NCI-H524 treated with DMSO at 0.1 percent for 48 hours (cell line): ENCODE measurements at regions not wholly inside any gene's neighbourhood (a gene's known extent, or its start where the extent isn't known, plus 50 kb on each side); places are given as distances from the start of the nearest gene placed in this dataset.

Source experiments
- DNase-seq: peaks from one replicate; lab custom pipeline; 2025; lab: John Stamatoyannopoulos, UW

DNA sequence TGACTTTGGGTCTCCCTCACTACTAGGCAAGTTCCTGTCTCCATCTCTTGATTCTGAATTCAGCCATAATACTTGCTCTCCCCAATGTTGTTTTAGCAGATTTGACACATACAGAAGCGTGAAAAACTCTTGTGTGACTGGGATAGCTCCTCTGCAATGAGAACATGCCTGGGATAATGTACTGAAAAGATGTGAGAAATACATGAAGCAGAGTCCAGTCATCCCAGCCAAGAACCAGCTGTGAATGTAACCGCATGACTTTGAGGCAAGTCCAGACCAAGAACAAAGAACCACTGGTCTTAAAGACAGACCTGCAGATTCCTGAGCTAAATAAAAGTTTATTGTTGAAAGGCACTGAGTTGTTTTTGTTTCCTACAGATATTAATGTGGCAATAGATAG lies 135.0 kb downstream of the NMUR2 start:
- DNase-seq: no peak

- DNase-seq: no peak
Measured at GRCh38 chr5:152269533-152269932, 135.5 kb downstream of the NMUR2 start.

GRCh38 chr5:152264645-152265254 lies 140.3 kb downstream of the NMUR2 start:
- DNase-seq: no peak

- DNase-seq: no peak
Measured at GRCh38 chr5:152262667-152263066, 142.4 kb downstream of the NMUR2 start.

GRCh38 chr5:152260940-152261339 lies 144.1 kb downstream of the NMUR2 start:
- DNase-seq: no peak

GRCh38 chr5:152259702-152260101 lies 145.4 kb downstream of the NMUR2 start:
- no peak for DNase-seq

GRCh38 chr5:152256580-152256979 lies 148.5 kb downstream of the NMUR2 start:
- DNase-seq: no peak

DNA sequence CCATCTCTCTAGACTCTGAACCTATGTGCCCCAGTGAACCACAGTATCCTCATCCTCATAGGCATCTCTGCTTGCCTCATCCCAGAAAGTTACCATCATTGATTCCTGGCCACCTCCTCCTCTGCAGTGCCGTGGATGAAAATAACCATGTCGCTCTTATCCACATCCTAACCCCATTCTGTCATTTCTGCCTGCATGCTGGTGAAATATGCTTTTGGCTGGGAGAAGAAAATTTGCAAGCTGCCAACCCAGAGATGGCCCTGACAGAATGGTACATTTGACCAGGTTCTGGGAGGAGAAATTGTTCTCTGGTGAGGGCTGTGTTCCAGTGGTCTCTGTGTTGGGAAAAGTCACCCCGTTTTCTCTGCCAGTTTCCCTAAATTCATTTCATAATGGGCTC lies 149.7 kb downstream of the NMUR2 start:
- no peak for DNase-seq

DNA sequence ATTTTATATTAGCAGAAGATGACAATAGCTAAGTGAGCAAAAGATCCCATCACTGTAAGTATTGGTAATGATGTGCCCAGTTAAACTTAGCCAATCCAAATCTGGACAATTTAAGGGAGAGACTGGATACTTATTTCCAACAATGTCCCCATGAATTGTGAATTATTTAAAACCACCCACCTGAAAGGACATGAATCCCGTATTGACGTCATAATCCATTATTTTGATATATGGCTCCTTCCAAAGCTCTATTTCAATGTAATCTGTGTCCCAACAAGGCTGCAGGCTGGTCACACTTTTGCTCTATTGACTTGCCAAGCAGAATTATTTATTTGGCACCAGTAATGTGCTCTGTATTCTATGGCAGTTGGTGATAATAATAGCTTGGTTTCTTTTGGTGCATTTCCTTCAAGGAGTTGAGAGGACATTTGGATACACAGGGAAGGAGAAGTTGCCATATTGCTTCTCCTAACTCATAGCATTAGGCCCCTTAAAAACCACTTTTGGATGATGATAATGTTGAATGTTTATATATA lies 157.2 kb downstream of the NMUR2 start:
- DNase-seq: no peak

GRCh38 chr5:152246401-152246800 lies 158.7 kb downstream of the NMUR2 start:
- DNase-seq: no peak

DNA sequence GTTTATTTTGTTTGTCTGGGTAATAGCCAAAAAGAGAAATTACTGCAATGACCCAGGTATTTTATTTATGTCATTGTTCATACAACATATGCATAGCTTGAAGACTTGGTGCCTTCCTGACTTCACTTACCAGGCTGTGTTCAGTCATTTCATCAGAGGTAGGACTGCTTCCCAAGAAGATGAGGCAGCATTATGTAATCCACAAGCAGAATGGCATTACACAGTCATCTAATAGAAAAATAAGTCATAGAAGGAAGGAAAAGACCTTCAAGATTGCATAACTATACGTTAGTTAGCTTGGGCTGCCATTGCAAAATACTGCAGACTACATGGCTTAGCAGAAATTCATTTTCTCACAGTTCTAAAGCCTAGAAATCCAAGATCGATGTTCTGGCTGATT lies 167.5 kb downstream of the NMUR2 start:
- no peak for DNase-seq

DNA sequence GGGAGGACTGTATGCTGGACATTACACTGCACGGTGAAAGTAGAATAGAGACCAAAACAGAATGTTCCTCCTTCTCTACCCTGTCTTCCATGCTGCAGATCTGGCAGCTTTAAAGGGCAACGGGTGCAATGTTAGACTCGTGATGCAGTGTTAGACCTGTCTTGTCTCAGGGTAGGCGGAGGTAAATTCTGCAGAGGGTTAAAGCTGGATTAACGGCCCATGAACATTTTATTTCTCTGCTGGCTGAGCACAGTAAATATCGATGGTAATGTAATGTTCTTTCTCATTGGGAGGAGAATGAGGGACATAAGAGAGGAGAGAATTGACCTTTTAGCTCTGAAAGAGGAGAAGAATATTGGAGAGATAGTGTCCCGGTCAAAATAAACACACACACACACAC lies 178.9 kb downstream of the NMUR2 start:
- no peak for DNase-seq

DNA sequence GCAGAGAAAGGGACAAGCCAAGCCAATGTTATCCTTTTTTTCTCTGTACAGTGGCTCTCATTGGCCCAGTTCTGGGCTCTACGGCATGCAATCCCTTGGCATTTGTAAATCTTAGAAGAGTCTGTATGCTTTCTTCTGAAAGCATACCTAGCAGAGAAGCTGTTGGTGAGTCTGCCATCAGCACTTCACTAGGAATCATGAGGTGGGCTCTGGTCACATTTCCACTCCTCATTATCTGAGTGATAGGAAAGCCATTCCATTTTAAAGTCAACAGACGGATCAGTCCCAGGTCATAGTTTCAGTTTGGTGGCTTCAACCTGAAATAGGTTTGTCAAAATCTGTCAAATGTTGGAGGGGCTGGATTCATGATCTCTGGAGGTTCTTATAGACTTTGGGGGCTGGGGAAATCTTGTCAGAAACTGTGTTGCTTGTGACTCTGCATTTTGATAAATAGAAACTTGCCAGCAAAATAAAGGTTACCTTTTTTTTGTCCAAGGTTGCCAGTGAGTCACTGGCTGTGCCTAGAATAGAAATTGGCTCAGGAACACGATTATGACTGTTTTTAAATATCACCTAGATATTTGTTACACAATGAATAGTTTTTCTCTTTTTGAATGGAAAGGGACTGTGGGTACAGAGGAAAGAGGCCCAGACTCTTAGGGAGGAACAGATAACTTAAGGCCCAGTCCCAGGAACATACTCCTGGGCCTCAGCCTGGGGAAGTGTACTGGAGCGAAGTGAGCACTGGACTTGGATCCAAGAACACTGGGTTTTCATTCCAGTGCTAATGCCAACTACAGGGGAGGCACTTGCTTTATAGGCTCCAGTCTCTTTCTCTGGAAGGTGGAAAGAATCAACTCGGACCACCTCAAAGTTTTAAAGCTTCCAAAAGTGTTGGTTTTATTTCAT lies 183.1 kb downstream of the NMUR2 start:
- DNase-seq: no peak

DNA sequence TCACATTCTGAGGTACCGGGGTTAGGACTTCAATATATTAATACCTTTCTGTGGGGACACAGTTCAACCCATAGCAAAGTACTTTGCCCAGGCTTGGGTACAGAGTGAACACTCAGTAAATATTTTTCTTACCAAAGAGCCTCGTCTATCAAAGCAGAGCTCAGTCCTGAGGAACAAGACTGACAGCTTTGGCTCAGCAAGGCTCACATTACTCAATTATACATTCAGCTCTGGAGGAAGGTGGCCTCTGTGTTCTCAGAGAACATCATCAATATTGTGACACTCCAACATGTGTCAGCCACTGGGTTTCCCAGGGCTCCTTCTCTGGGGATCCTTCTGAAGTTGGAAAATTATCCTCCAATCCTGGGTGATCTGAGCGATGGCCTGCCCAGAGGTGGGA lies 186.4 kb downstream of the NMUR2 start:
- DNase-seq: no peak

GRCh38 chr5:152205804-152206203 lies 199.3 kb downstream of the NMUR2 start:
- DNase-seq: no peak

DNA sequence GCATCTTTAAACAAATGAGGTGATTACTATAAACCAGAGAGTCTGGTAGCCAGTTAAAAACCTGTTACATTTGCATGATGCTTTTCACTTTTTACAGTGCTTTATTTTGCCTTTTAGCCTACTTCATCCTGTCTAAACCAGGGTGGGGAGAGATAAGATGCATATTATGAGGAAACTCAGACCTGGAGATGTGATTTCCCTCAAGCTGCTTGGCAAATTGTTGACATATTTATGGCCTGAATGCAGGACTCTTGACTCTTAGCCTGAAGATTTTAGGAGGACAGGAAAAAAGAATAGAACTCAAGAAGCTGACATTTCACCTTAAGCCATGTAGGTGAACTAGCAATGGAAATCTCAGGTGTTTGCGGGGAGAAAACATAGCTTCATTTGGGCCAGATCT lies 202.8 kb downstream of the NMUR2 start:
- no peak for DNase-seq

- DNase-seq: no peak
Measured at GRCh38 chr5:152193391-152194107, 211.5 kb downstream of the NMUR2 start.

DNA sequence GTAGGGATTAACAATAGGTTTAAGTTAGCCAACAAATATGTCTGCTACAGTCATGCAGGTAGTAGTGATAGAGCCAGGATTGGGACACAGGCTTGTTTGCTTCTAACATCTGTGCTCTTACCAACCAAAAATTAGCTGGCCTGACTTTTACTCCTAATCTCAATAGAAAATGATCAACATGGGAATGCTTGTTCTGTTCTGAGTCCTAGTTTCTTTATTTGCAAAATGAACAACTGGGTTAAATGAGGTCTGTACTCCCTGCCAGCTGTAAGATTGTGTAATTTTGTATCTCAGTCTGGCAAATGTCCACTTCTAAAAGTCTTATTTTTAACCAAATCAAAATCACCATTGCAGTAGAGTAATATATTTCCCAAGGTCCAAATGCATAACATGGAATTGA lies 216.8 kb downstream of the NMUR2 start:
- no peak for DNase-seq

GRCh38 chr5:152187668-152188067 lies 217.4 kb downstream of the NMUR2 start:
- DNase-seq: no peak

- no peak for DNase-seq
Measured at GRCh38 chr5:152185547-152186245, 219.4 kb downstream of the NMUR2 start.

- peak; percentile 12 for DNase-seq
Measured at GRCh38 chr5:152184266-152184665, 220.8 kb downstream of the NMUR2 start.

DNA sequence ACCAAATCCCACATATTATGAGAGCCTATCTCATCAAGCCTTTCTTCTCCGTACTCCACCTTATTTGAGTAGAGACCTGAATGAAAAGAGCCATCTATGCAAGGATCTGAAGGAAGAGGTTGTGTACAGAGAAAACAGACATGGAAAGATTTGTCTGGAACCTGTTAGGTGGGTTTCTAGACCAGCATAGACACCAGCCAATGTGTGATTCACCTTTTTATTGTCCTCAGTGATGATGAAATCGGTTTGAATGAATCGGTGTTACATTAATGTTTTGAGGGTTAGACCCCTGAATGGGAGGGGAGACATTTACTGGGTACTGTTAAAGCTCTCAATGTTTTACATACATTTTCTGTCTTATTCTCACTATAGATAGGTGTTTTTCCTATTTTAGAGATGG lies 223.6 kb downstream of the NMUR2 start:
- DNase-seq: no peak
